OCI-LY3 (cell line): ENCODE measurements at regions not wholly inside any gene's neighbourhood (a gene's known extent, or its start where the extent isn't known, plus 50 kb on each side); places are given as distances from the start of the nearest gene placed in this dataset.

ENCODE experiments used
- CTCF ChIP-seq: fragments of 200-600, 300-600 bp; sonication (generic); IDR thresholded peaks from 2 replicates; pipeline ENCODE4 v1.5.1; 2014; ENCODE audit warnings: antibody characterized with exemption, low read length, low read depth
- EZH2phosphoT487 ChIP-seq: fragments of 200-600 bp; shearing (Covaris generic); IDR thresholded peaks from 2 replicates; pipeline ENCODE4 v1.6.1; 2018; ENCODE audit warnings: antibody characterized with exemption, mixed run types, low read depth

GRCh38 chr5:164540174-164540573 is 1034.8 kb downstream of the MAT2B start:
- no peak for TF ChIP-seq CTCF
- no peak for TF ChIP-seq EZH2phosphoT487
